Mononuclear cell (primary cell): ENCODE measurements at regions not wholly inside any gene's neighbourhood (a gene's known extent, or its start where the extent isn't known, plus 50 kb on each side); places are given as distances from the start of the nearest gene placed in this dataset.
"Not testable (repeated sequence)": the region's sequence is repeated elsewhere in the genome, so short reads cannot be mapped to it uniquely, and the experiment has no call there.

Source experiments
- H3K27me3 ChIP-seq: 2 replicates; pipeline ENCODE4 v1.6.0; 2011; ENCODE audit warnings: low read length, control low read depth; ENCODE audit not compliant: insufficient read depth
- H3K4me1 ChIP-seq: 2 replicates; pipeline ENCODE4 v1.5.1; 2011; ENCODE audit warnings: mild to moderate bottlenecking, low read length, control low read depth; ENCODE audit not compliant: insufficient read depth
- H3K4me3 ChIP-seq: 2 replicates; pipeline ENCODE4 v1.5.1; 2011; ENCODE audit warnings: mild to moderate bottlenecking, low read length, moderate library complexity
- H3K9me3 ChIP-seq: 2 replicates; pipeline ENCODE4 v1.5.1; 2011; ENCODE audit warnings: low read depth, mild to moderate bottlenecking, control low read depth, low read length

GRCh38 chr15:92781925-92782453 is 118.1 kb upstream of the CHD2 start:
- Histone ChIP-seq H3K27me3 (no peaks in the 10 kb centered on the region), H3K4me3 (no peak overlapping the region), H3K9me3 (peaks cover 4% of the 10 kb centered on the region), H3K4me1 (no peaks in the 10 kb centered on the region)

- Histone ChIP-seq H3K4me1 (no peaks in the 10 kb centered on the region), H3K9me3 (no peaks in the 10 kb centered on the region), H3K27me3 (no peaks in the 10 kb centered on the region), H3K4me3 (no peak overlapping the region)
These were observed 113.0 kb upstream of the CHD2 start for GRCh38 chr15:92787116-92787515.

- H3K4me1 ChIP-seq: no peaks in the 10 kb centered on the region
These were observed 111.9 kb upstream of the CHD2 start for GRCh38 chr15:92788196-92788595.

GRCh38 chr15:92788793-92789192 is 111.3 kb upstream of the CHD2 start:
- not testable (repeated sequence) for H3K9me3 ChIP-seq, H3K4me1 ChIP-seq, H3K4me3 ChIP-seq, H3K27me3 ChIP-seq

More at GRCh38 chr15:92788196-92788595, 111.9 kb upstream of the CHD2 start:
- no peaks in the 10 kb centered on the region for H3K9me3 ChIP-seq
- no peak overlapping the region for H3K4me3 ChIP-seq
- H3K27me3 ChIP-seq: no peaks in the 10 kb centered on the region

GRCh38 chr15:92796161-92796611 is 103.9 kb upstream of the CHD2 start:
- no peaks in the 10 kb centered on the region for H3K9me3 ChIP-seq
- no peak overlapping the region for H3K4me3 ChIP-seq
- H3K4me1 ChIP-seq: peaks cover under 1% of the 10 kb centered on the region
- no peaks in the 10 kb centered on the region for H3K27me3 ChIP-seq

- H3K9me3 ChIP-seq: no peaks in the 10 kb centered on the region
- H3K4me1 ChIP-seq: peaks cover 12% of the 10 kb centered on the region
- no peak overlapping the region for H3K4me3 ChIP-seq
- H3K27me3 ChIP-seq: no peaks in the 10 kb centered on the region
These were observed 102.7 kb upstream of the CHD2 start for GRCh38 chr15:92797168-92798052.

- Histone ChIP-seq H3K4me1 (peaks cover 35% of the 10 kb centered on the region), H3K9me3 (no peaks in the 10 kb centered on the region), H3K27me3 (no peaks in the 10 kb centered on the region), H3K4me3 (no peak overlapping the region)
These were observed 100.1 kb upstream of the CHD2 start for GRCh38 chr15:92800013-92800412.

- H3K9me3 ChIP-seq, H3K4me3 ChIP-seq, H3K27me3 ChIP-seq: not testable (repeated sequence)
- peaks cover 40% of the 10 kb centered on the region for H3K4me1 ChIP-seq
These were observed 99.6 kb upstream of the CHD2 start for GRCh38 chr15:92800416-92801055.

- not testable (repeated sequence) for H3K9me3 ChIP-seq, H3K4me3 ChIP-seq, H3K27me3 ChIP-seq
- H3K4me1 ChIP-seq: peaks cover 47% of the 10 kb centered on the region
These were observed 98.9 kb upstream of the CHD2 start for GRCh38 chr15:92801056-92801773.

GRCh38 chr15:92801774-92802464 is 98.2 kb upstream of the CHD2 start:
- Histone ChIP-seq H3K4me3 (no peak overlapping the region), H3K9me3 (no peaks in the 10 kb centered on the region), H3K4me1 (peaks cover 54% of the 10 kb centered on the region), H3K27me3 (no peaks in the 10 kb centered on the region)

GRCh38 chr15:92803536-92803851 is 96.6 kb upstream of the CHD2 start:
- H3K27me3 ChIP-seq: no peaks in the 10 kb centered on the region
- H3K9me3 ChIP-seq: no peaks in the 10 kb centered on the region
- H3K4me1 ChIP-seq: peaks cover 68% of the 10 kb centered on the region
- H3K4me3 ChIP-seq: no peak overlapping the region

GRCh38 chr15:92803852-92804609 is 96.1 kb upstream of the CHD2 start:
- Histone ChIP-seq H3K9me3 (no peaks in the 10 kb centered on the region), H3K4me1 (peaks cover 68% of the 10 kb centered on the region), H3K4me3 (no peak overlapping the region), H3K27me3 (no peaks in the 10 kb centered on the region)

GRCh38 chr15:92804610-92804936 is 95.6 kb upstream of the CHD2 start:
- H3K4me1 ChIP-seq: peaks cover 70% of the 10 kb centered on the region
- not testable (repeated sequence) for H3K27me3 ChIP-seq, H3K9me3 ChIP-seq, H3K4me3 ChIP-seq

GRCh38 chr15:92805080-92805690 is 94.9 kb upstream of the CHD2 start:
- Histone ChIP-seq H3K9me3 (no peaks in the 10 kb centered on the region), H3K27me3 (no peaks in the 10 kb centered on the region), H3K4me3 (no peak overlapping the region), H3K4me1 (peaks cover 76% of the 10 kb centered on the region)
